HEK293 (cell line): ENCODE measurements at regions not wholly inside any gene's neighbourhood (a gene's known extent, or its start where the extent isn't known, plus 50 kb on each side); places are given as distances from the start of the nearest gene placed in this dataset.
A peak's percentile ranks its signal among the peaks of the same experiment; 100 is the strongest.

Source experiments
- CTCF ChIA-PET: fragments of 350-600 bp; formaldehyde crosslinking; extraction: SDS; loops from one replicate; lab custom pipeline; 2021; ENCODE audit warnings: antibody characterized with exemption; lab: Yijun Ruan, JAX
- POLR2A ChIA-PET: fragments of 300-600 bp; formaldehyde crosslinking; extraction: SDS; loops from one replicate; lab custom pipeline; 2020; ENCODE audit warnings: antibody characterized with exemption, inconsistent platforms; lab: Yijun Ruan, JAX
- H3K27ac ChIP-seq: fragments of 200-500 bp; sonication (Bioruptor generic); 2 replicates; pipeline ENCODE4 v1.5.1; 2014; ENCODE audit warnings: low read depth, low read length, control low read depth, inconsistent platforms; ENCODE audit errors: extremely low read depth
- H3K36me3 ChIP-seq, 2 experiments: fragments of 200-500 bp in 1 of 2; sonication (Bioruptor generic) in 1 of 2; 1 replicate in 1 of 2; 2 replicates in 1 of 2; pipeline ENCODE4 v1.5.1; 2014 to 2017; ENCODE audit warnings: inconsistent platforms in 2 of 2, low read length in 2 of 2; ENCODE audit not compliant: control insufficient read depth in 2 of 2, insufficient read depth in 1 of 2
- H3K4me1 ChIP-seq: fragments of 200-500 bp; sonication (Bioruptor generic); 2 replicates; pipeline ENCODE4 v1.5.1; 2014; ENCODE audit warnings: mild to moderate bottlenecking, low read length, inconsistent platforms; ENCODE audit not compliant: control insufficient read depth, insufficient read depth
- H3K4me3 ChIP-seq: 2 replicates; pipeline ENCODE4 v1.5.1; 2011; ENCODE audit warnings: low read depth, mild to moderate bottlenecking, control low read depth, low read length, moderate library complexity
- H3K9me3 ChIP-seq: fragments of 200-500 bp; sonication (Bioruptor generic); 2 replicates; pipeline ENCODE4 v1.5.1; 2014; ENCODE audit warnings: low read depth, low read length, inconsistent platforms; ENCODE audit not compliant: control insufficient read depth, insufficient read depth
- HOXC10 ChIP-seq: sonication (generic); formaldehyde crosslinking; IDR thresholded peaks from 2 replicates; pipeline ENCODE4 v1.8.1; 2023; ENCODE audit warnings: mild to moderate bottlenecking, missing genetic modification reagents
- IKZF3 ChIP-seq: fragments of 450-650 bp; IDR thresholded peaks from 2 replicates; pipeline ENCODE4 v1.5.0; 2018; ENCODE audit warnings: missing biosample characterization, mild to moderate bottlenecking, missing genetic modification characterization, moderate library complexity
- ZNF114 ChIP-seq: fragments of 450-650 bp; formaldehyde crosslinking; IDR thresholded peaks from 2 replicates; pipeline ENCODE4 v1.5.0; 2017; ENCODE audit warnings: missing biosample characterization, missing genetic modification characterization
- ZNF302 ChIP-seq: fragments of 450-650 bp; formaldehyde crosslinking; IDR thresholded peaks from 2 replicates; pipeline ENCODE4 v1.5.1; 2016; ENCODE audit warnings: missing biosample characterization, missing genetic modification characterization, low read depth
- ZNF341 ChIP-seq: fragments of 450-650 bp; formaldehyde crosslinking; IDR thresholded peaks from 2 replicates; pipeline ENCODE4; 2016; ENCODE audit warnings: low read depth, missing biosample characterization, missing genetic modification characterization
- ZNF391 ChIP-seq: fragments of 450-650 bp; formaldehyde crosslinking; IDR thresholded peaks from 2 replicates; pipeline ENCODE4 v1.5.1; 2016; ENCODE audit warnings: low read depth, missing biosample characterization, missing genetic modification characterization, borderline replicate concordance
- ZNF621 ChIP-seq: fragments of 450-650 bp; formaldehyde crosslinking; IDR thresholded peaks from 2 replicates; pipeline ENCODE4 v1.5.1; 2017; ENCODE audit warnings: missing biosample characterization, missing genetic modification characterization
- ZNF658 ChIP-seq: fragments of 450-650 bp; formaldehyde crosslinking; IDR thresholded peaks from 2 replicates; pipeline ENCODE4; 2016; ENCODE audit warnings: missing biosample characterization, missing genetic modification characterization
- TF ChIP-seq, protein P1 (sequence below): fragments of 450-650 bp; formaldehyde crosslinking; IDR thresholded peaks from 2 replicates; pipeline ENCODE4 v1.5.1; 2016; ENCODE audit warnings: missing biosample characterization, missing genetic modification characterization, borderline replicate concordance
- TF ChIP-seq, protein P2 (sequence below): fragments of 450-650 bp; formaldehyde crosslinking; IDR thresholded peaks from 2 replicates; pipeline ENCODE4 v1.5.1; 2016; ENCODE audit warnings: missing biosample characterization, missing genetic modification characterization
- TF ChIP-seq, protein P3 (sequence below): fragments of 450-650 bp; formaldehyde crosslinking; IDR thresholded peaks from 2 replicates; pipeline ENCODE4 v1.5.1; 2017; ENCODE audit warnings: missing biosample characterization, missing genetic modification characterization
- TF ChIP-seq, protein P4 (sequence below): fragments of 450-650 bp; formaldehyde crosslinking; IDR thresholded peaks from 2 replicates; pipeline ENCODE4 v1.5.1; 2016; ENCODE audit warnings: missing biosample characterization, missing genetic modification characterization
- TF ChIP-seq, protein P5 (sequence below): fragments of 450-650 bp; formaldehyde crosslinking; IDR thresholded peaks from 2 replicates; pipeline ENCODE4 v1.5.1; 2016; ENCODE audit warnings: missing biosample characterization, missing genetic modification characterization

DNA sequence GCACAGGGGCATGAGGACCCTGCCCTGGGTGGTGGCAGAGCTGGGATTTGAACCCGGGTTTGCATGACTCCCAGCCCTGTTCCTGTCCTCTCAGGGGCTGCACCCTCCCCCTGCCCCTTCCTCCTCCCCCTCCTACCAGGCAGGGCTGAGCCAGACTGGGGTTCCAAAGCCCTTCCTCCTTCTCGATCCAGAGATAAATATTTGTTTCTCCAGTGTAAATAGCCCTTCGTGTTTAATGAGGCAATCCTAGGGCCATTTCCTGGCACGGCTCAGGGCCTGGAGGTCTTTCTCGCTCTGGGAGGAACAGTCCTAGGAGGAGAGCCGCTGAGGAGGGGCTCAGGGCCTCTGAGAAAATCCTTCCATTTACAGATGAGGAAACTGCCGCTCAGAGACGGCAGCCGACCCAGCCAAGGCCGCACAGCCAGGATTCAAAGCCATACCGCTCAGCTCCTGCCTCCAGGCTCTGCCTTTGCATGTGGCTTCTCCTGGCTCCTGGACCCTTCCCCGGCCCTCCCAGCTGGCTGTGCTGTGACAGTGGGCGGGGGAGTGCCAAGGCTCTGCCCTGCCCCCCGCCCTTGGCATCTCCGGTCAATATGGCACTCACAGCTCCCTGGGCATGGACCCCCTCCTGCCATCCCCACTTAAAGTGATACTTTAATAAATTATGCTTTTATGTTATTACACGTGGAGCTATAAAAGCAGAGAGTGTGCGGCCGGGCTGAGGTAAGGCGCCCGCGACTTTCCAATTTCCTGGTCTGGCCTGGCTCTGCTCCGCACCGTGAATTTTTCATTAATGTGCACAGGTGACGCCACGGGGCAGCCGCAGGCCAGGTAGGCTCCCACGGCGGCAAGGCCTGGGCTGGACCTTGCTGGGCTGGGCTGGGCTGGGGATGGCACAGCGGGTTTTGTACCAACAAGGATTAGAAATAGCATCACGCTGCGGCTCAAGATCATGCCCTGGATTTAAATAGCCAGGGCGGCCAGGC lies 114.7 kb upstream of the WNT4 start:
- ChIA-PET CTCF (interaction anchor here (0.5 to 0.6 kb wide), 2 partner anchors 22 to 385 kb away, joined by 3 to 4 read pairs; no protein-coding TSS in a partner anchor), POLR2A (no interaction called here)
- no peak overlapping the region for H3K4me3 ChIP-seq
- no peaks in the 10 kb centered on the region for H3K4me1 ChIP-seq
- H3K9me3 ChIP-seq: no peaks in the 10 kb centered on the region
- no peaks in the 10 kb centered on the region for H3K36me3 ChIP-seq
- no peak overlapping the region for H3K27ac ChIP-seq
- TF ChIP-seq, protein P1, sequence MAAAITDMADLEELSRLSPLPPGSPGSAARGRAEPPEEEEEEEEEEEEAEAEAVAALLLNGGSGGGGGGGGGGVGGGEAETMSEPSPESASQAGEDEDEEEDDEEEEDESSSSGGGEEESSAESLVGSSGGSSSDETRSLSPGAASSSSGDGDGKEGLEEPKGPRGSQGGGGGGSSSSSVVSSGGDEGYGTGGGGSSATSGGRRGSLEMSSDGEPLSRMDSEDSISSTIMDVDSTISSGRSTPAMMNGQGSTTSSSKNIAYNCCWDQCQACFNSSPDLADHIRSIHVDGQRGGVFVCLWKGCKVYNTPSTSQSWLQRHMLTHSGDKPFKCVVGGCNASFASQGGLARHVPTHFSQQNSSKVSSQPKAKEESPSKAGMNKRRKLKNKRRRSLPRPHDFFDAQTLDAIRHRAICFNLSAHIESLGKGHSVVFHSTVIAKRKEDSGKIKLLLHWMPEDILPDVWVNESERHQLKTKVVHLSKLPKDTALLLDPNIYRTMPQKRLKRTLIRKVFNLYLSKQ (tag by site-specific recombination): no peak
- no peak for TF ChIP-seq ZNF621 (tag by site-specific recombination)
- TF ChIP-seq, protein P2, sequence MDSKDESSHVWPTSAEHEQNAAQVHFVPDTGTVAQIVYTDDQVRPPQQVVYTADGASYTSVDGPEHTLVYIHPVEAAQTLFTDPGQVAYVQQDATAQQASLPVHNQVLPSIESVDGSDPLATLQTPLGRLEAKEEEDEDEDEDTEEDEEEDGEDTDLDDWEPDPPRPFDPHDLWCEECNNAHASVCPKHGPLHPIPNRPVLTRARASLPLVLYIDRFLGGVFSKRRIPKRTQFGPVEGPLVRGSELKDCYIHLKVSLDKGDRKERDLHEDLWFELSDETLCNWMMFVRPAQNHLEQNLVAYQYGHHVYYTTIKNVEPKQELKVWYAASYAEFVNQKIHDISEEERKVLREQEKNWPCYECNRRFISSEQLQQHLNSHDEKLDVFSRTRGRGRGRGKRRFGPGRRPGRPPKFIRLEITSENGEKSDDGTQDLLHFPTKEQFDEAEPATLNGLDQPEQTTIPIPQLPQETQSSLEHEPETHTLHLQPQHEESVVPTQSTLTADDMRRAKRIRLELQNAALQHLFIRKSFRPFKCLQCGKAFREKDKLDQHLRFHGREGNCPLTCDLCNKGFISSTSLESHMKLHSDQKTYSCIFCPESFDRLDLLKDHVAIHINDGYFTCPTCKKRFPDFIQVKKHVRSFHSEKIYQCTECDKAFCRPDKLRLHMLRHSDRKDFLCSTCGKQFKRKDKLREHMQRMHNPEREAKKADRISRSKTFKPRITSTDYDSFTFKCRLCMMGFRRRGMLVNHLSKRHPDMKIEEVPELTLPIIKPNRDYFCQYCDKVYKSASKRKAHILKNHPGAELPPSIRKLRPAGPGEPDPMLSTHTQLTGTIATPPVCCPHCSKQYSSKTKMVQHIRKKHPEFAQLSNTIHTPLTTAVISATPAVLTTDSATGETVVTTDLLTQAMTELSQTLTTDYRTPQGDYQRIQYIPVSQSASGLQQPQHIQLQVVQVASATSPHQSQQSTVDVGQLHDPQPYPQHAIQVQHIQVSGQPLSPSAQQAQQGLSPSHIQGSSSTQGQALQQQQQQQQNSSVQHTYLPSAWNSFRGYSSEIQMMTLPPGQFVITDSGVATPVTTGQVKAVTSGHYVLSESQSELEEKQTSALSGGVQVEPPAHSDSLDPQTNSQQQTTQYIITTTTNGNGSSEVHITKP (tag by site-specific recombination): no peak
- TF ChIP-seq ZNF302 (tag by site-specific recombination): no peak
- TF ChIP-seq, protein P3, sequence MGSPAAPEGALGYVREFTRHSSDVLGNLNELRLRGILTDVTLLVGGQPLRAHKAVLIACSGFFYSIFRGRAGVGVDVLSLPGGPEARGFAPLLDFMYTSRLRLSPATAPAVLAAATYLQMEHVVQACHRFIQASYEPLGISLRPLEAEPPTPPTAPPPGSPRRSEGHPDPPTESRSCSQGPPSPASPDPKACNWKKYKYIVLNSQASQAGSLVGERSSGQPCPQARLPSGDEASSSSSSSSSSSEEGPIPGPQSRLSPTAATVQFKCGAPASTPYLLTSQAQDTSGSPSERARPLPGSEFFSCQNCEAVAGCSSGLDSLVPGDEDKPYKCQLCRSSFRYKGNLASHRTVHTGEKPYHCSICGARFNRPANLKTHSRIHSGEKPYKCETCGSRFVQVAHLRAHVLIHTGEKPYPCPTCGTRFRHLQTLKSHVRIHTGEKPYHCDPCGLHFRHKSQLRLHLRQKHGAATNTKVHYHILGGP: no peak
- TF ChIP-seq HOXC10 (CRISPR knock-in tag): no peak
- no peak for TF ChIP-seq IKZF3
- TF ChIP-seq ZNF391 (tag by site-specific recombination): no peak
- TF ChIP-seq, protein P4, sequence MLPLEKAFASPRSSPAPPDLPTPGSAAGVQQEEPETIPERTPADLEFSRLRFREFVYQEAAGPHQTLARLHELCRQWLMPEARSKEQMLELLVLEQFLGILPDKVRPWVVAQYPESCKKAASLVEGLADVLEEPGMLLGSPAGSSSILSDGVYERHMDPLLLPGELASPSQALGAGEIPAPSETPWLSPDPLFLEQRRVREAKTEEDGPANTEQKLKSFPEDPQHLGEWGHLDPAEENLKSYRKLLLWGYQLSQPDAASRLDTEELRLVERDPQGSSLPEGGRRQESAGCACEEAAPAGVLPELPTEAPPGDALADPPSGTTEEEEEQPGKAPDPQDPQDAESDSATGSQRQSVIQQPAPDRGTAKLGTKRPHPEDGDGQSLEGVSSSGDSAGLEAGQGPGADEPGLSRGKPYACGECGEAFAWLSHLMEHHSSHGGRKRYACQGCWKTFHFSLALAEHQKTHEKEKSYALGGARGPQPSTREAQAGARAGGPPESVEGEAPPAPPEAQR (tag by site-specific recombination): no peak
- TF ChIP-seq ZNF114 (tag by site-specific recombination): no peak
- TF ChIP-seq, protein P5, sequence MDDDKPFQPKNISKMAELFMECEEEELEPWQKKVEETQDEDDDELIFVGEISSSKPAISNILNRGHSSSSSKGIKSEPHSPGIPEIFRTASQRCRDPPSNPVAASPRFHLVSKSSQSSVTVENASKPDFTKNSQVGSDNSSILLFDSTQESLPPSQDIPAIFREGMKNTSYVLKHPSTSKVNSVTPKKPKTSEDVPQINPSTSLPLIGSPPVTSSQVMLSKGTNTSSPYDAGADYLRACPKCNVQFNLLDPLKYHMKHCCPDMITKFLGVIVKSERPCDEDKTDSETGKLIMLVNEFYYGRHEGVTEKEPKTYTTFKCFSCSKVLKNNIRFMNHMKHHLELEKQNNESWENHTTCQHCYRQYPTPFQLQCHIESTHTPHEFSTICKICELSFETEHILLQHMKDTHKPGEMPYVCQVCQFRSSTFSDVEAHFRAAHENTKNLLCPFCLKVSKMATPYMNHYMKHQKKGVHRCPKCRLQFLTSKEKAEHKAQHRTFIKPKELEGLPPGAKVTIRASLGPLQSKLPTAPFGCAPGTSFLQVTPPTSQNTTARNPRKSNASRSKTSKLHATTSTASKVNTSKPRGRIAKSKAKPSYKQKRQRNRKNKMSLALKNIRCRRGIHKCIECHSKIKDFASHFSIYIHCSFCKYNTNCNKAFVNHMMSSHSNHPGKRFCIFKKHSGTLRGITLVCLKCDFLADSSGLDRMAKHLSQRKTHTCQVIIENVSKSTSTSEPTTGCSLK (tag by site-specific recombination): no peak

DNA sequence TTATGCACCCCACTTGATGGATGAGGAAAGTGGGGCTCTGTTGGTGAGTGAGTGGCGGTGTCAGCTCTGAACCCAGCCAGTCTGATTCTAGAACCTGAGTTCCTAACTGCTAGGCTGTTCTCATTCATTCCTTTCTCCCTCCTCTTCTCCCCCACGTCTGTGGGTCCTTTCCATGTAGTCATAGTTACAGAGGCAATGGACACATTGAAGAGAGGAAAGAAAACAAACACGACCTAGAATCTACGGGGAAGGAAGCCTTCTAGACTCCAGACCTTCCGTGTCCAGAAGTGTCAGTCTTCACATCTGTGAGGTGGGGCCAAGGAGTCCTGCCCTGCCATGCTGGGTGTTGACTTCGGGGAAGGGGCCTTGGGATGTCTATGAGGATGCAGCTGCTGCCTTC lies 115.8 kb upstream of the WNT4 start:
- Histone ChIP-seq H3K4me1 (no peaks in the 10 kb centered on the region), H3K36me3 (no peaks in the 10 kb centered on the region), H3K9me3 (no peaks in the 10 kb centered on the region), H3K27ac (no peak overlapping the region), H3K4me3 (no peak overlapping the region)
- POLR2A ChIA-PET: no interaction called here
- TF ChIP-seq ZNF658 (no peak), ZNF341 (tag by site-specific recombination) (peak; percentile 44; the same call in 1 of the 2 replicates)
- CTCF ChIA-PET: interaction anchor here (0.7 kb wide), 1 partner anchor 253 kb away, joined by 5 read pairs; no protein-coding TSS in a partner anchor
